ENCODE measurements at regions not wholly inside any gene's neighbourhood (a gene's known extent, or its start where the extent isn't known, plus 50 kb on each side); places are given as distances from the start of the nearest gene placed in this dataset.

DNA sequence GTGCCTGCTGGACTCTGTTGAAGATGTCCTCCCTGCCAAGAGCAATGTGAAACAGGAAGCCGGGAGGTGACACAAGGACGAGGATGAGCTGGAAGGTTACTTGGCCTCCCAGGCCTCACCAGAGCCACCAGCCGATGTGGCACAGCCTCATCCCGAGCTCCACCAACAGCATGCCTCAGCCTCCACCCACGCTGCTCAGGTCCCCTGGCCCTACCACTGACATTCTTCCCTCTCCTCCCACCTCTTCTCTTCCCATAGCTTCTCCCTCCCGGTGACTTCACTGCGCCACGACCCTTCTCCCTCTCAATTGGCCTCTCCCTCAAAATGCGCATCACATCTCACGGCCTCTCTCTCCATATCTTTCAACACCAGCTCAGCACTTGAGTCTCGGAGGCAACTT is 249.9 kb downstream of the SKAP2 start:
- Histone ChIP-seq H3K4me2 (ENCODE audit: low read depth, low read length, poor library complexity, severe bottlenecking) (no peak overlapping the region), H3K9me2 (replicated peaks; ENCODE audit: low read depth, low read length) (no peaks in the 10 kb centered on the region), H3K4me1 (ENCODE audit: insufficient read depth, low read length, poor library complexity, severe bottlenecking) (no peaks in the 10 kb centered on the region), H3K27me3 (ENCODE audit: insufficient read depth, low read length, poor library complexity, severe bottlenecking) (no peaks in the 10 kb centered on the region), H2AFZ (ENCODE audit: low read length) (no peak overlapping the region), H3K4me3 (ENCODE audit: low read length, poor library complexity, severe bottlenecking) (no peak overlapping the region), H4K20me1 (ENCODE audit: insufficient read depth, low read length, poor library complexity, severe bottlenecking) (no peaks in the 10 kb centered on the region), H3K79me2 (ENCODE audit: insufficient read depth, low read length) (no peaks in the 10 kb centered on the region), H3K9ac (ENCODE audit: low read depth, low read length, poor library complexity, severe bottlenecking) (no peak overlapping the region), H3K36me3 (ENCODE audit: insufficient read depth, low read length) (no peaks in the 10 kb centered on the region), H3K9me3 (ENCODE audit: insufficient read depth, low read depth, low read length) (no peaks in the 10 kb centered on the region), H3F3A (ENCODE audit: low read depth) (no peaks in the 10 kb centered on the region)
- TF ChIP-seq CTCF (conservative IDR thresholded peaks at IDR 0.05; ENCODE audit: low read length) = no peak

DNA sequence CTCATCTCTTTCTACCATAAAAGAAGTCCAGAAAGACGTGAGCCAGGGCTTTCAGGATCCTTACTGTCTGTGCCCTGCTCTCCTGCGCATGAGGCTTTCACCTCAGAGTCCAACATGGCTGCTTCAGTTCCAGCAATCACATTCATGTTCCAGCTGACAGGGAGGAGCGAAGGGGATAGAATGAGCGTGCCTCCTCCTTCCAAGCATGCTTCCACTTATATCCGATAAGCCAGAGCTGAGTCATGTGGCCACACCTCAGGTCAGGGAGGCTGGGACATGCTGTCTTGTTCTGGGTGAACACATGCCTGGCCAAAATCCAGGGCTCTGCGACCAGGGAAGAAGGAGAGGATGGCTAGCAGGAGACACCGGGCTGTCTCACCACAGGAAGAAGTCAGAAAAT is 248.2 kb downstream of the SKAP2 start:
- TF ChIP-seq CTCF (conservative IDR thresholded peaks at IDR 0.05; ENCODE audit: low read length) = no peak
- TF ChIP-seq EZH2phosphoT487 (IDR thresholded peaks at IDR 0.05; ENCODE audit: borderline replicate concordance) = no peak
- no peaks in the 10 kb centered on the region for H3F3A ChIP-seq (ENCODE audit: low read depth)
- no peaks in the 10 kb centered on the region for H4K20me1 ChIP-seq (ENCODE audit: insufficient read depth, low read length, poor library complexity, severe bottlenecking)
- no peaks in the 10 kb centered on the region for H3K27me3 ChIP-seq (ENCODE audit: insufficient read depth, low read length, poor library complexity, severe bottlenecking)
- H2AFZ ChIP-seq (ENCODE audit: low read length) = no peak overlapping the region
- no peaks in the 10 kb centered on the region for H3K4me1 ChIP-seq (ENCODE audit: insufficient read depth, low read length, poor library complexity, severe bottlenecking)
- H3K9me2 ChIP-seq (replicated peaks; ENCODE audit: low read depth, low read length) = no peaks in the 10 kb centered on the region
- H3K36me3 ChIP-seq (ENCODE audit: insufficient read depth, low read length) = no peaks in the 10 kb centered on the region
- no peaks in the 10 kb centered on the region for H3K9me3 ChIP-seq (ENCODE audit: insufficient read depth, low read depth, low read length)
- no peak overlapping the region for H3K4me3 ChIP-seq (ENCODE audit: low read length, poor library complexity, severe bottlenecking)
- H3K79me2 ChIP-seq (ENCODE audit: insufficient read depth, low read length) = no peaks in the 10 kb centered on the region
- no peak overlapping the region for H3K4me2 ChIP-seq (ENCODE audit: low read depth, low read length, poor library complexity, severe bottlenecking)
- H3K9ac ChIP-seq (ENCODE audit: low read depth, low read length, poor library complexity, severe bottlenecking) = no peak overlapping the region

GRCh38 chr7:26617066-26617465 is 247.3 kb downstream of the SKAP2 start:
- no peak overlapping the region for H2AFZ ChIP-seq (ENCODE audit: low read length)
- no peaks in the 10 kb centered on the region for H3F3A ChIP-seq (ENCODE audit: low read depth)
- no peak overlapping the region for H3K4me3 ChIP-seq (ENCODE audit: low read length, poor library complexity, severe bottlenecking)
- TF ChIP-seq EZH2phosphoT487 (IDR thresholded peaks at IDR 0.05; ENCODE audit: borderline replicate concordance) (no peak), CTCF (conservative IDR thresholded peaks at IDR 0.05; ENCODE audit: low read length) (no peak)
- no peaks in the 10 kb centered on the region for H3K9me2 ChIP-seq (replicated peaks; ENCODE audit: low read depth, low read length)
- H3K9ac ChIP-seq (ENCODE audit: low read depth, low read length, poor library complexity, severe bottlenecking) = no peak overlapping the region
- no peaks in the 10 kb centered on the region for H3K79me2 ChIP-seq (ENCODE audit: insufficient read depth, low read length)
- H3K27me3 ChIP-seq (ENCODE audit: insufficient read depth, low read length, poor library complexity, severe bottlenecking) = no peaks in the 10 kb centered on the region
- no peaks in the 10 kb centered on the region for H3K9me3 ChIP-seq (ENCODE audit: insufficient read depth, low read depth, low read length)
- H3K4me2 ChIP-seq (ENCODE audit: low read depth, low read length, poor library complexity, severe bottlenecking) = no peak overlapping the region
- no peaks in the 10 kb centered on the region for H4K20me1 ChIP-seq (ENCODE audit: insufficient read depth, low read length, poor library complexity, severe bottlenecking)
- no peaks in the 10 kb centered on the region for H3K4me1 ChIP-seq (ENCODE audit: insufficient read depth, low read length, poor library complexity, severe bottlenecking)
- no peaks in the 10 kb centered on the region for H3K36me3 ChIP-seq (ENCODE audit: insufficient read depth, low read length)
